CD4-positive, alpha-beta T cell treated with Interleukin-10 for 1 hour (primary cell): ENCODE measurements at regions not wholly inside any gene's neighbourhood (a gene's known extent, or its start where the extent isn't known, plus 50 kb on each side); places are given as distances from the start of the nearest gene placed in this dataset.
A peak's percentile ranks its signal among the peaks of the same experiment; 100 is the strongest.

Experiments used
- DNase-seq: peaks from one replicate; pipeline ENCODE4 v3.0.0-alpha.2; 2020

DNA sequence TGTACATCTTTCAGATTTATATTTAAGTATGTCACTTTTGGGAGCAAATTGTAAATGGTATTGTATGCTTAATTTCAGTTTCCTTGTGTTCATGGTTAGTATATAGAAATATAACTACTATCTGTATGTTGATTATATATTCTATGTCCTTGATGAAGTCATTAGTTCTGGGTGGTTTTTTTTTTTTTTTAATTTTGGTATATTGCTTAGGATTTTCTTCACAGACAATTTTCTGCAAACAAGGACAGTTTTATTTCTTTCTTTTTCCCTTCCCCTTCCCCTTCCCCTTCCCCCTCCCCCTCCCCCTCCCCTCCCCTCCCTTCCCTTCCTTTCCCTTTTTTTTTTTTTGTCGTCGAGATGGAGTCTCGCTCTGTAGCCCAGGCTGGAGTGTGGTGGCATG lies 430.0 kb downstream of the TYW1 start:
- DNase-seq, result no peak

DNA sequence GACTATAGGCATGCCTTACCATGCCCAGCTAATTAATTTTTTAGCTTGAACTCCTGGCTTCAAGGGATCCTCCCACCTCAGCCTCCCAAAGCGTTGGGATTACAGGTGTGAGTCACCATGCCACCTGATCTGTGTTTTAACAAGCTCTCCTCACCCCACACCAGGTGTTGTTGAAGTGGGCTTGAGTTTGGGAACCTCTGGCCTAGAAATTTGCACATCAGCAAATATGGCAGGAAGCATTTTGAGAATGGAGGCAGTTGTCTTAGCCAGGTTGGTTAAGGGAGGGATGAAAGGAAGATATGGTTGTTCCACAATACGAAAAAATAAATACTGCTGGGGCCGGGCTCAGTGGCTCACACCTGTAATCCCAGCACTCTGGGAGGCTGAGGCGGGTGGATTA lies 433.1 kb downstream of the TYW1 start:
- no peak for DNase-seq

DNA sequence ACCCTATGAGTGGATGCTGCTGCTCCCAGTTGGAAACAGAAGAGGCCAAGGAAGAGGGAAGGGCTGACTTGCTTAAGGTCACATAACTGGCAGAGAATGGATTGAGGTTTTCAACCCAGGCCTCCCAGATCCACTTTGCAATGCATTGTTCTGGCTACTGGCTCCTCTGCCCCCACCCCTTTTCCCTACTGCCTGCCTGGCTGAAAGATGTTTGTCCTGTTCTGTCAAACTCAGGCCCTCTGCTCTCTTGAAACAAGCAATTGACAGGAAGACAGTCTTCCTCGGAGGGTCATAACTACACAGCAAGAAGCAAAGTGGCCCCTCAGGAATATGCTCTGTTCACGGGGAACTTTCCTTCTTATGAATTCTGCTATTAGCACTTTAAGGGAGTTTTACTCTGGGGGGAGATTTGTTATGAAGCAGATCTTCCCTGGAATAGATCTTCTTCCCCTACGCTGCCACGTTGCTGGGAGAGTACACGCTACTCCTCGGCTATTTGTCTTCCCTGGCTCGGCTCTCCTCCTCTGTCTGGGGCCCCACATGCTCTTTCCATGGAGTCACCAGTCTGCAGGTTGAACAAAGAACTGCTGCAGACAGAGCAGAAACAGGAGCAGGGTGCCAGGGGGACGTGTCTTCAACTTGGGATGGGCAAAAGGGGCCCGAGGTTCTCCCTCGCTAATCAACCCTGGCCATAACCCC lies 436.1 kb downstream of the TYW1 start:
- DNase-seq, result no peak

DNA sequence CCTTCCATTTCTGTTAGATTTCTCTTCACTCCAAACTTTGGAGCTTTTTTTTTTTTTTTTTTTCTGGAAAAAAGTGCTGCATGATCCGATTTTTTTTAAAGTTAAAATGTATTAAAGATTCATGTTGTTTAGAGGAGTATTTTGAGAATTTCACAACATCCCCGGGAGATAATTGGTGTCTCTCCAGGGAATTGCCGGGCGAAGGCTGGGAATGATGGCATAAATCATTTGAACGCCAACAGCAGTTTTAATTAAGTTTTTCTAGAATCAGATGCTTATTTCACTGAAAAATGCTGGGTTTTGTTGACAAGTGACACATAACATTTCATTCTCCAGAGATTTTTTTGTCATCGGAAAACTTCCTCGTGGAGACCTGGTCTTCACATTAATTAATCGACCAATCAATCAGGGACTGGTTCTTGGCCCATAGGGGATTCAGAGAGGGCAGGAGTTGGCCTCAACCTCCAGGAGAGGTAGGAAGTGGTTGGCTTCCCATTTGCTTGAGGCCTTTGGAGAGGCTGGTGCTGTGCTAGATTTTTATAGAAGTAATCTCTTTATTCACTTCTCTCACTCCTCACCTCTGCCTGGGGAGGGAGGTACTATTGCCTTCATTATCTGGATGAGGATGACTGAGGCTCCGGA lies 439.4 kb downstream of the TYW1 start:
- no peak for DNase-seq

DNA sequence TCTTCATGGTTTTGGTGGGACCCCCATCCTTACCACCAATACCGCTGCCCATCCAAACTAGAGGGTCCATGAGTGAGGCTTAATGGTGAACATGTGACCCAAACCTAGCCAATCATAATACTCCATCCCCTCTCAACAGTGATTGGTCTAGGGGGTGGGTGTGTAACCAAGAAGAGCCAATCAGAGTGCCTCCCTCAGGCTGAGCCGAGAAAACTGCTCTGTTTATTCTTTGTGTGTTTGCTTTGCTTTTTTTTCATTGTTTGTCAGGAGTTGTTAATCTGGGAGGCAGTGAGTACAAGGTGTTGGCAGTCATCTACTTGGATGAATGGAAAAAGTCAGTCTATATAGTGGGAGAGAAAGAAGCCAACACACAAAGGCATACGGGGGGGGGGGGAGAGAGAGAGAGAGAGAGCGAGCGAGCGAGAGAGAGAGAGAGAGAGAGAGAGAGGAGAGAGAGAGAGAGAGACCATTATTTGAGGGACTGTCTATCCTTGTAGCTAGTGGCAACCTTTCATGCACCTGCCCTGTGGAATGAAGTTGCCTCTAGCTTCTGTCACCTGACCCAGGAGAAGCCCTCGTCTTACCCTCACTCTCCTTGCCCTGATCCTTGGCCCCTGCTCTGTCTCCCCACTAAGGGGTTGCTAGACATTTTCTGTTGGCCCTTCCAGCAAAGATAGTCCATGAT lies 441.7 kb downstream of the TYW1 start:
- DNase-seq, result no peak

DNA sequence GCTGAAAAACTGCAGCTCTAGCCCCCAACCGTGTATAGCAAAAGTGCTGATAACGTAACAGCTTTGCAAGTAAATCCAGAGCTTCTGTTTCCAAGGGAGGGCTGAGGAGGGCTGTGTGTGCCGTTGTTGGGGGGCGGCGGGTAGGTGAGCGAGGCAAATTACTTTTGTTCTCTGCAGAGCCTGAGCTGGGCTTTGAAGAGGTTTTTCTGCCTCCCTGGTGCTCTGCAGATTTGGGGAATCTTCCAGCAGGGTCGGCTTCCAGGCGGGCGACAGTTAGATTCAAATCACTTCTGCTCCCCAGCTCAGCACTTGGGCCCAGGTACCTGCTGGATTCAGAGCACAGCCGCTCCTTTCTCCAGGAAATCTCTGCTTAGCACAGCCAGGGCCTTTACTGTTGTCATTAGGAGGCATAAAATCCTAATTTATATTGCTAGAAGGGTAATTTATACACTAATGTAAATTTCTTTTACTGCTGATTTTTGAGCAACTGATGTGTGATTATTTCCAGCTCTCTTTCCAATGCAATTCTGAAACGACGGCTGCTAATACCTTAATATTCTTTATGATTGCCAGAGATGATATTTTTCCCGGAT lies 442.4 kb downstream of the TYW1 start:
- no peak for DNase-seq

DNA sequence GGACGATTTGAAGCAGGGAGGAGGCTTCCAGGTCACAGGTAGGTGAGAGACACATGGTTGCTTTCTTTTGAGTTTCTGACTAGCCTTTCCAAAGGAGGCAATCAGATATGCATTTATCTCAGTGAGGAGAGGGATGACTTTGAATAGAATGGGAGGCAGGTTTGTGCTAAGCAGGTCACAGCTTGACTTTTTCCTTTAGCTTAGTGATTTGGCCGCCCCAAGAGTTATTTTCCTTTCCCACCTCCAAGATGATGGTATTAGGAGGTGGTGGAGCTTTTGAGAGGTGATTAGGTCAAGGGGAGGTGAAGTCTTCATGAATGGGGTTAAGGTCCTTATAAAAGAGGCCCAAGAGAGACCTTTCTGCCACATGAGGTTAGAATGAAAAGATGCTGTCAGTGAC lies 443.7 kb downstream of the TYW1 start:
- no peak for DNase-seq

DNA sequence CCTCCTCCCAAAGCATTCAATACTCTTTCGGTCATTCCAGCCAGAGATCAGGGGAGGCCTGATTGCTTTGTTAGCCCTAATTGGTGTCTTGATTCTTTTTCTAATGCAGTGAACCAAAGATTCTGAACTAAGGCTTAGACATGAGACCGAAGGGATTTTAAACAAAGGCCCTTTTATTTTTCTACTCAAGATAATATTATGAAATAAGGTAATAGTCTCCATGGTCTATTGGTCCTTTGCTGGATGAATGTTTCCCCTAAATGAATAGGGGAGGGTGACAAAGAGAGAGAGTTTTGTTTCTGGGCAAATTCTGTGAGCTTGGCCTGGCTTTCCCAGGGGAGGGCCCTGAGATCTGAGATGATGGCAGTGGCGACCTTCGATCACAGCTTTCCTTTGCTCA lies 449.1 kb downstream of the TYW1 start:
- no peak for DNase-seq

DNA sequence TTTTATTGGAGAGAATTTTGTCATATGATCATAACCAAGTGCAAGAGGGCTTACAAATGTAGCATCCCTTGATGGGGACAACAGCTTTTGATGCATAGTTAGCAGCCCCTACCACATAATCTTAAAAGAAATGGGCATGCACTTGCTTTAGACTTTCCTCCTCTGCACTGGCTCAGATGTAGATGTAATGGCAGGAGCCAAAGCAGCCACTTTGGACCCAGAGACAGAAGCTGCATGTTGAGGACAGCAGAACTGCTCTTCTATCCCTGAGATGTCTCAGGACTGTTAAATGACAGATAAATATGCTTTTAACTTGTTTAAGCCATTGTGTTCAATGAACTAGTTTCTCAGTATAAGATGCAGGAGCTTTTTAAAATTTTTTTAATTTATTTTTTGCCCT lies 450.7 kb downstream of the TYW1 start:
- DNase-seq, result no peak

DNA sequence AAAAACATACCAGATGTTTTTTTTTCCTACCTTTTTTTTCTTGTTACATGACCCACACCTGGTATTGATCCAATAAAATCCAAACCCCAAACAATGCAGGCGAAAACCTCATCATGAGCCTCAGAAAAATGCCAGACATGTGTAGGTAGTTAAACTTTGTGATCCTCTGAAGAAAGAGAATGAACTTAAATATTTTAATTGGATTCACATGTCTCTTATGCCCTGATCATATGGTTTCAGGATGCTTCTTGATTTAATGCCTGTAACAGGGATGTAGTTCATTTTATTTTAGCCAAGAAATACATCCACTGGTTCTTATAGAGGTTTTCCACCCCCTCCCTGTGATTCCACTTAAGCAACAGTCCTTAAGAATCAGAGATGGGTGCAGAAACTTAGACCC lies 451.6 kb downstream of the TYW1 start:
- DNase-seq, result no peak

DNA sequence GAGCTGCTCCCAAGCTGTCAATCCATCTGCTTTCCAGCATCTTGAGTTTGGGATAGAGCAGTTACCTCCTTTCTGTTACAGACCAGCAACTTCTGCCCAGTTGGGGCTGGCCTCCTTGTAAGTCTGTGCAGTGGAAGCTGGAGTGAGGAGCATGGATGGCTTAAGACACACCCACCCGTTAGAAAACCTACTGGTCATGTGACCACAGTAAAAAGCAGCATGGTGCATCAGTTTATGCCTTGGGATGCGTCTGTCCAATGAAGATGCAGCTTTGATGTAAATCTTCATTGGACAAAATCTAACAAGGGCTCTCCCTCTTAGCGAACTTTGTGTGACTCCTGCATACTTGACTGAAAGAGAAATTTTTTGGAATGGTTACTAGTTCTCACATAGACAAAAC lies 453.5 kb downstream of the TYW1 start:
- no peak for DNase-seq

DNA sequence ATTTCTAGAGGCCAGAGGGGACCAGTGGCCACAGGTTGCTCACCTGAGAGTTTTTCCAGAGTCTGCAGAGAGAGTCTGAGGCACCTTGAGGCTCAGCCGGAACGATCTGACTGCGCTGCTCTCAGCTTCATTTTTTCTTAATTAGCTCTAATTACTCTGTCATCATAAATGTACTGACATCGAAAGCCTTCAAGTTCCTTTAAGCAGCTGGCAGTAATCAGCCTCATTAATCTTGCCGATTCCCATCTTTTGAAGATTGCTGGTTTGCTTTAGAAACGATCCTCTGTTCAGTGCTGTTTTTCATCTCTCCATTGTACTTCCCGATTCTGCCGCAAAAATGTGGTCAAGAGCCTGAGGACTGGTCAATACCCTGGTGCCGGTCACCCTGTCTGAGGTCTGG lies 454.7 kb downstream of the TYW1 start:
- no peak for DNase-seq

DNA sequence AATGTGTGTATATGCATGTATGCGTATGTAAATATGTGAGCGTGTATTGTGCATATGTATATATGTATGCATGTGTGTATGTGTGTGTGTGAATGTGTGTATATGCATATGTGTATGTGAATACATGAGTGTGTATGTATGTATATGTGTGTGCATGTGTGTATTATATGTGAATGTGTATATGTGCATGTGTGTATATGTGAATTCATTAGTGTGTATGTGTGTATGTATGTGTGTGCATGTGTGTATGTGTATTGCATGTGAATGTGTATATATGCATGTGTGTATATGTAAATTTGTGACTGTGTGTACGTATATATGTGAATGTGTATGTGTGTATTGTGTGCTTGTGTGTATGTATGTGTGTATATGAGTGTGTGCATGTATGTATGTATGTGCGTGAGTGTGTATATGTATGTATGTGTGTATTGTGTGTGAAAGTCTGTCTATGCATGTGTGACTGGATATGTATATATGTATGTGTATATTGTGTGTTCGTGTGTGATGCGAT lies 455.9 kb downstream of the TYW1 start:
- no peak for DNase-seq

DNA sequence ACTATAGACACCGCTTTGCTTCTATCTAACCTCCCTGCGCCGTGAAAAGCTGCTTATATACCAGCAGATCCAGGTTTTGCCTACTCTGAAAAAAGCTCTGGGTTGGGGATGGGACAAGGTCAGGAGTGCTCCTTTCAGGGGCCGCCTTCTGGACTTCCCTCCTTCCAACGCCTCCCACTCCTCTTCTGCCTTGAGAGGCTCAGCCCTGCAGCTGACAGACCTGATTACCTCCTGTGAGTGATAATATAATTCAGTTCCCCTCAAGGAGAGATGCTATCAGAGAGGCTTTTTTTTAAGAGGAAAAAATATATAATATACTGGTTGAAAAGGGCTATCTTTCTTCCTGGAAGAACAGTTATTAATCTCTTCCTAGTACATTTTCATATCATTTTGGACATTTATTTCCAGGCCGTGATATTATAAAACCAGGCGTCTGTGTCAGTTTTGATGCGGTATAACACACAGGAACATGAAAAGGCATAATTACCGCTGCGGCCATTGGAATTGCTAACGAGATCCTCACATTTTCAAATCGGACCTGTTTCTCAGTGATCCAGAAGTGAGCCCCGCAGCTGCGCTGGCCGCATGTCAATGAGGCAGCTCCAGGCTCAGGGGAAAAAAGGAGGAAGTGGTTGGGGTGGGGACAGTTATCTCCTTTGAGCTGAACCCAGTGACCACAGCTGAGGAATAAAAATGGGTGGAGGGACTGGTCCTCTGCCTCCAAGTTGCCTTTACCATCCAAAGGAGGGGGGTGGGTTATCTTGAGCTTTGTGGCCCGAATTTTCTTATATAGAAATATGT lies 457.1 kb downstream of the TYW1 start:
- no peak for DNase-seq

DNA sequence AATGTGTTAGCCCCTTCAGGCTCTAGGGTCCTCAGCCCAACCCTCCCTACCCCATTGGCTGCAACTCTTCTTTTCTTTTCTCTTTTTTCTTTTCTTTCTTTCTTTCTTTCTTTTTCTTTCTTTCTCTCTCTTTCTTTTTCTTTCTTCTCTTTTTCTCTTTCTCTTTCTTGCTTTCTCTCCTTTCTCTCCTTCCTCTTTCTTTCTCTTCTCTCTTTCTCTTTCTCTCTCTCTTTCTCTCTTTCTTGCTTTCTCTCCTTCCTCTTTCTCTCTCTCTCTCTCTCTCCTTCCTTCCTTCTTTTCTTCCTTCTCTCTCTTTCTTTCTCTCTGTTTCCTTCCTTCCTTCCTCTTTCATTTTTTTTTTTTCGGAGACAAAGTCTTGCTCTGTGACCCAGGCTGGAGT lies 458.9 kb downstream of the TYW1 start:
- no peak for DNase-seq

DNA sequence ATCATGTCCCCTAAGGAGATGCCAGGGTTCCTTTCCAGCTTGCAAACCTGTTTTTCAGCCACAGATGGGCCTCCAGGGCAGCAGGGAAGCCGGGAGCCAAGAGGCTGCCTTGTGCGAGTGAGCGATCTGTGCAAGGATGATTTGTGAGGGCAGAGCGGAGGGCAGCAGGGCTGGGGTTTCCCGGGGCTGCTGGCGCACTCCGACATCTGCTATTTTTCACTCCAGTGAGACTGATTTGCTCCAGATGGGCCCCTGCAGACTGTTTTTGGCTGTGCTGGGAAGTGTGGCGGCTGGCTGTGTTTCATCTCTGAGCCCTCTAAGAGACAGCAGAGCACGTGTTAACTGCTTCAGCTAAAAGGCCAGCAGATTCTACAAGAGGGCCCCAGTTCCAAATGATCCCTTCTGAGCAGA lies 466.2 kb downstream of the TYW1 start:
- DNase-seq, result no peak

DNA sequence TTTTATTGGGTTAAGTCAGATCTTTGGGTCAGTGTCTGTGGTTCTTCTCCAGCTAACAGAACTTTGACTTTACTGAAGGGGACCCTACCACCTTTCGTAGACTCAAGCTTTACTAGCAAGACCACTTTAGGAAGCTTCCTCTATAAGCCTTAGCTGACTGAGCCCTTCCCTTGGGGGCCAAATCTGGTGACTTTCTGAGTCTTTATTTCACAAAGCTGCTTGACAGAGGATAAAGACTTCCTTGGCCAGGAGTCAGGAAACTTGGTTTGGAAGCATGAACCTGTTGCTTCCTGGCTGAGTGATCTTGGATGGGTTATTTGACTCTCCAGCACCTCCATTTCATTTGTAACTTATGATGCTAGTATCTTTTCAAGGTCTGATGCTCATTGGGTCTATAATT lies 466.7 kb downstream of the TYW1 start:
- no peak for DNase-seq

DNA sequence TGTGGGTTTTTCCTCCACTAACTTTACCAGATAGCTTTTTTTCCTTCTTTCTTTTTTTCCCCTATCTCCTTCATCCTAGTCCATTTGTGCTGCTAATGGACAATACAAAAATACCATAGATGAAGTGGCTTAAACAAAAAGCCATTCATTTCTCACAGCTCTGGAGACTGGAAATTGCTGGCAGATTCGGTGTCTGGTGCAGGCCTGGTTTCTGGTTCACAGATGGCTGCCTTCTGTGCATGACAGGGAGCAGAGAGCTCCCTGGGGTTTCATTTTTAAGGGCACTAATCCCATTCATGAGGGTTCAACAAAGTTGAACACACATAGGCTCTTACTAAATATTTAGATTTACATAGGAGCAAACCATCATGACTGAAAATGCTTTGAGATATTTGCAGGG lies 467.4 kb downstream of the TYW1 start:
- no peak for DNase-seq

DNA sequence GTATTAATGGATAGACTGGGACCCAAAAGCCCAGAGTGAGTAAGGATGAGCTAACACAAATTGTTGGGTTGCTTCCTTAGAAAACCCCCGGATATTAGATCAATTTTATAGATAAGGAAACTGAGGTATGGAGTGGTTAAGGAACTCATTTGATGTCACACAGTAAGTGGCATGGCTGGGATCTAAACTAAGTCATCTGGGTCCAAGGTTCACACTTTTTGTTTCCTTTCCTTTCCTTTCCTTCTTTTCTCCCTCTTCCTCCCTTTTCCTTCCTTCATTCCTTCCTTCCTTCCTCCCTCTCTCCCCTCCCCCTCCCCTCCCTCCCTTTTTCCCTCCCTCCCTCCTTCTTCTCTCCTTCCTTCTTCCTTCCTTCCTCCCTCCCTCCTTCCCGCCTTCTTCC lies 469.5 kb downstream of the TYW1 start:
- no peak for DNase-seq

DNA sequence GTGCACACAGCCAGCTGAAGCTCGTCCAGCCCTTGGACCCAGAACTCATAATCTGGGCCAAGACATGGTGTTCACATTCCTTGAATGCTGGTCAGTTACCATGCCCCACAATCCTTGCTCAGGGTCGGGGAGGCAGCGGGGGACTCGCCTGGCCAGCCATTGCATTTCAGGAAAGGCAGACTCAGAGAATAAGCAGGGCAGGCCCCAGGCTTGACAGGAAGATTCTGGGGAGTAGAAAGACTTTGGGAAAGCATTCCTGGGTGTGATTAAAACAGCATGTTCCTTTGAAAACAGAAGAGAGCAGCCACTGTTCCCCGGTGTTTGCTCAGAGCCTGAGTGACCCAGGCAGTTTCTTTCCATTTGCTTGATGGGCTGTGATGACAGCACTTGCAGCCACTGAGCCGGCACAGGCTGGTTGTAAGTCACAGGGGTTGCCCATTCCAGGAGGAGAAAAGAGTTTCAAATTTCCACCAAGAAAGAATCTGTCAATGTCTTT lies 473.7 kb downstream of the TYW1 start:
- DNase-seq, result no peak

DNA sequence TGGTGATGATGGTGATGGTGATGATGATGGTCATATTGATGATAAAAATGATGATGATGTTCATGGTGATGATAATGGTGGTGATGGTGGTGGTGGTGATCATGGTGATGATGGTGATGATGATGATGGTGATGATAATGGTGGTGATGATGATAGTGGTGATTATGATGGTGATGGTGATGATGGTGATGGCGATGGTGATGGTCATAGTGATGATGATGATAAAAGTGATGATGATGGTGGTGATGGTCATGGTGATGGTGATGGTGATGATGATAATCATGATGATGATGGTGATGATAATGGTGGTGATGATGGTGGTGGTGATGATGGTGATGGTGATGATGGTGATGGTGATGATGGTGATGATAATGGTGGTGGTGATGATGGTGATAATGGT lies 478.7 kb downstream of the TYW1 start:
- no peak for DNase-seq

DNA sequence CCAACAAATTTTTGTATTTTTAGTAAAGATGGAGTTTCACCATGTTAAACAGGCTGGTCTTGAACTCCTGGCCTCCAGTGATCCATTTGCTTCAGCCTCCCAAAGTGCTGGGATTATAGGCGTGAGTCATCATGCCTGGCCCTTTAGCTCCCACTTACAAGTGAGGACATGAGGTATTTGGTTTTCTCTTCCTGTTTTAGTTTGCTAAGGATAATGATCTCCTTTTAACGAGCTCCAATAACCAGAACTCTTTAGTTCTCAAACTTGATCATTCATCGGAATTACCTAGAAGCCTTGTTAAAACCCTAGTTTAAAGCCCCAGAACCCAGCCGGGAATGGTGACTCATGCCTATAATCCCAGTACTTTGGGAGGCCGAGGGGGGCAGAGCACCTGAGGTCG lies 481.4 kb downstream of the TYW1 start:
- no peak for DNase-seq

DNA sequence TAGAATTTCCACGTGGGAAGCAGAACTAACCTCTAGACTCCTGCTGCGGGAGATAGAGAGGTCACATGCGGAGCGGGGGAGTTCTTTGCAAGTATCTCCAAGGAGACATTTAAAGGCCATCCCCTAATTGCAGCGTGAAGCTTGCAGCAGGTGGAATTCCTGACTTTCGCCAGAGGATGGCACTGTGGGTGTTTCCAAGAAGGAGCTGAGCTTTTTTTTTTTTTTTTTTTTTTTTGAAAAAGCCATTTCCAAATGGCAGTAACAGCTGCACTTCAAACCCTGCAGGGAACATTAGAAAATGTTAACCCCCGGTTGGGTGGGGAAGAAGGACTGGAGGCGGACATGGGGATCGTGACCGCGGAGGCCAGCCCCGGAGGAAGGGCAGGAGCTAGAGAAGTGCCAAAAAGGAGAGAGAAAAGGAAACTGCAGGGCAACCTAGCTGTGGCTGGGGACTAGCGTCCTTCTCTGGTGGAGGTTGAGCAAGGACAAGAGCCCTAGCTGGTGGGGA lies 487.7 kb downstream of the TYW1 start:
- peak; percentile 1 for DNase-seq
